ENCODE measurements at regions not wholly inside any gene's neighbourhood (a gene's known extent, or its start where the extent isn't known, plus 50 kb on each side); places are given as distances from the start of the nearest gene placed in this dataset.

DNA sequence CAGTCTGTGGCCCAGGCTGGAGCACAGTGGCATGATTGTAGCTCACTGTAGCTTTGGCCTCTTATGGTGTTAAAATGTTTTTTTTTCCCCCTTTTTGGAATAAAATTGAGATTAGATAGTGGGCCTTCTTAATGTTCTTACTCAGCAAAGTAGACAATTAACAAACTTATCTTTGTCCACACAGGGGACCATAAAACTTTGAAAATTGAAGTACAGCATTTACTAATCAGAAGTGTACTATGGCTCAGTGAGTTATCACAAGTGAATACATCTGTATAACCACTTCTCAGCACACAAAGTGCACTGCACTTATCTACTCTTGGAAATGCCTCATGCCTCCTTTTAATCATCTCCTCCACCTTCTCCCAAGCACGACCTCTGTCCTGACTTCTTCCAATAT, 218.9 kb downstream of the PRDM2 start:
- H3K36me3 Mint-ChIP-seq = no peaks in the 10 kb centered on the region
- H3K4me3 Mint-ChIP-seq = no peak overlapping the region
- TF ChIP-seq, protein P1, sequence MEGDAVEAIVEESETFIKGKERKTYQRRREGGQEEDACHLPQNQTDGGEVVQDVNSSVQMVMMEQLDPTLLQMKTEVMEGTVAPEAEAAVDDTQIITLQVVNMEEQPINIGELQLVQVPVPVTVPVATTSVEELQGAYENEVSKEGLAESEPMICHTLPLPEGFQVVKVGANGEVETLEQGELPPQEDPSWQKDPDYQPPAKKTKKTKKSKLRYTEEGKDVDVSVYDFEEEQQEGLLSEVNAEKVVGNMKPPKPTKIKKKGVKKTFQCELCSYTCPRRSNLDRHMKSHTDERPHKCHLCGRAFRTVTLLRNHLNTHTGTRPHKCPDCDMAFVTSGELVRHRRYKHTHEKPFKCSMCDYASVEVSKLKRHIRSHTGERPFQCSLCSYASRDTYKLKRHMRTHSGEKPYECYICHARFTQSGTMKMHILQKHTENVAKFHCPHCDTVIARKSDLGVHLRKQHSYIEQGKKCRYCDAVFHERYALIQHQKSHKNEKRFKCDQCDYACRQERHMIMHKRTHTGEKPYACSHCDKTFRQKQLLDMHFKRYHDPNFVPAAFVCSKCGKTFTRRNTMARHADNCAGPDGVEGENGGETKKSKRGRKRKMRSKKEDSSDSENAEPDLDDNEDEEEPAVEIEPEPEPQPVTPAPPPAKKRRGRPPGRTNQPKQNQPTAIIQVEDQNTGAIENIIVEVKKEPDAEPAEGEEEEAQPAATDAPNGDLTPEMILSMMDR (conservative IDR thresholded peaks at IDR 0.05) = no peak
- no peak overlapping the region for H3K27ac Mint-ChIP-seq
- no peak for DNase-seq (ENCODE audit: extremely low spot score, unreplicated experiment)
- H3K9me3 Mint-ChIP-seq = peaks cover 5% of the 10 kb centered on the region
- peaks cover 4% of the 10 kb centered on the region for H3K27me3 Mint-ChIP-seq
- H3K4me1 Mint-ChIP-seq (ENCODE audit: unreplicated experiment) = no peaks in the 10 kb centered on the region

DNA sequence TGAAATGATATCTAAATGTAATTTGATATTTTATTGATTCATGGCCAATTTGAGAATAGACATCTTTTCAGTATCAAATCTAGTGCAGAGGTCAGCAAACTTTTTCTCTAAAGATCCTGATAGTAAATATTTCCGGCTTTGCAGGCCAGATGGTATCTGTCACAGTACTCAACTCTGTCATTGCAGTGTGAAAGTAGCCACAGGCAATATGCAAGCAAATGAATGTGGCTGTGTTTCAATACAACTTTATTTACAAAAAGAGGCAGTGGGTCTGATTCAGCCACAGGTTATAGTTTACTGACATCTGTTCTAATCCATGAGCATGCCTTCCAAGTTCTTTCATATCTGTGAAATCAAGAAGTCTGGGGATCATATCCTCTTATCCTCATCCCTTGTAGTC, 221.2 kb downstream of the PRDM2 start:
- no peak overlapping the region for H3K4me3 Mint-ChIP-seq

DNA sequence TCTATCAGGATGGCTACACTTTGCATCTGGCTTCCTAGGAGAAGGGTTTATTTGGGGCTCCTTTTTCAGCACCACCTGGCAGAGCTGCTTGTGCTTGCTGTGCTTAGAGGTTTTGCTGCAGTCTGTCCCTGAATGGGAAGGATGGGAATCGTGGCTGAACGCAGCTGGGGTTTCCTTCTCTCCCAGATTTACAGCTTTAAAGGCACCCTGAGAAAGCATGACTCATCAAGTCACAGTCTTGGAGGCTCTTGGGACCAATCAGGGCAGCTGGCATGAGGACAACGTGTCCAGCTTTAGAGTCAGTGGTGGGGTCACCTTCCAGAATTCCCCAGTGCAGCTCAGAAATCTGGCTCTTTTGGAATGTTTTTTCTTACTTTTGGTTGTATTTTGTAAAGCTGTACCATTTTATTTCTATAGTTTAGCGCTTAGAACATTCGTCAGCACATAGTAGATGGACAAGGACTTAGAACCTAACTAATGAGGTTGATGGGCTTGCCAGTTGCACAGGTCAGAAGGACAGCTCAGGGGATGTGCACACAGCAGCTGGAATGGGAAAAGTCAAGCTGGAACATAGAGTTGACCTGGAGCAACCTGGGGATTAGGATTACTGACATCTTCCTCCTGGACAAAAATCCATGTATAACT, 222.6 kb downstream of the PRDM2 start:
- H3K36me3 Mint-ChIP-seq = no peaks in the 10 kb centered on the region
- DNase-seq (ENCODE audit: extremely low spot score, unreplicated experiment) = no peak
- no peak overlapping the region for H3K4me3 Mint-ChIP-seq
- H3K27me3 Mint-ChIP-seq = peaks cover 31% of the 10 kb centered on the region
- peaks cover 5% of the 10 kb centered on the region for H3K9me3 Mint-ChIP-seq
- TF ChIP-seq, protein P1 (conservative IDR thresholded peaks at IDR 0.05) = no peak
- H3K4me1 Mint-ChIP-seq (ENCODE audit: unreplicated experiment) = no peaks in the 10 kb centered on the region
- no peak overlapping the region for H3K27ac Mint-ChIP-seq

More for the DNA sequence above, 221.2 kb downstream of the PRDM2 start:
- DNase-seq (ENCODE audit: extremely low spot score, unreplicated experiment) = no peak
- Mint-ChIP-seq H3K9me3 (peaks cover 5% of the 10 kb centered on the region), H3K4me1 (ENCODE audit: unreplicated experiment) (no peaks in the 10 kb centered on the region), H3K36me3 (no peaks in the 10 kb centered on the region), H3K27ac (no peak overlapping the region), H3K27me3 (peaks cover 20% of the 10 kb centered on the region)
- TF ChIP-seq, protein P1 (conservative IDR thresholded peaks at IDR 0.05) = no peak

DNA sequence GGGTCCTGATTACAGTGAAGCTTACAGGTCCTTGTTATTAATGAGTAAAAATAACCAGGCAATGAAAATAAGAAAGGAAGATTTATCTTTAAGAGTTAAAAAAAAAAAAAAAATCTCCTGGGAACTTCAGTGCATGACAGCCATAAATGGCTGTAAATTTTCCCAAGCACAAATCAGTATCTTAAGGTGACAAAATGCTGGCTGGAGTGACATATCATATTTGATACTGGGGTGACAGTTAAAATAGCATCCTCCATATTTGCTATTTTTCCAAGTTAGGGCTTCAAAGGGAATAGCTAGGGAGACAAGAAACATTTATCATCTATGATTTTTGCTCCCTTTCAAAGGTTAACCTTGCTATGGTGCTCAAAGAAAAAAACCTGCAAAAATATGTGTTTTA, 226.6 kb downstream of the PRDM2 start:
- peaks cover 5% of the 10 kb centered on the region for H3K4me1 Mint-ChIP-seq (ENCODE audit: unreplicated experiment)
- no peaks in the 10 kb centered on the region for H3K9me3 Mint-ChIP-seq
- no peak for DNase-seq (ENCODE audit: extremely low spot score, unreplicated experiment)
- TF ChIP-seq, protein P1 (conservative IDR thresholded peaks at IDR 0.05) = no peak
- no peak overlapping the region for H3K27ac Mint-ChIP-seq
- peaks cover 44% of the 10 kb centered on the region for H3K27me3 Mint-ChIP-seq
- H3K36me3 Mint-ChIP-seq = no peaks in the 10 kb centered on the region
- no peak overlapping the region for H3K4me3 Mint-ChIP-seq

DNA sequence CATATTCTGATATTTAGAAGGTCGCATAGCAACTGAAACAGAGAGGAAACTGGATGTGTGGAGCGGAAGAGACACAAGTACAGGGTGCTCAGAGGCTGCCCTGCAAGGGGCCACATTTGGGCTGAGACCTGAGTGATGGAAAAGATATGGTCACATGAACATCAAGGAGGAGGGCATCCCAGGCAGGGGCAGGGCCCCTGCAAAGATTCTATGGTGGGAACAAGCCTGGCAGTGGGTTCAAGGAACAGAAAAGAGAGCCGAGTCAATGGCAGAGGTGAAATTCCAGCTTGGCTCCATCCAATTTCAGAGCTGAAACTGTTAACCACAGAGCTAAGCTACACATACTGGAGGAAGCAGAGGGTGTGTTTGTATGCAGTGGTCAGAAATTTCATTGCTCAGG, 227.7 kb downstream of the PRDM2 start:
- DNase-seq (ENCODE audit: extremely low spot score, unreplicated experiment) = no peak
- TF ChIP-seq, protein P1 (conservative IDR thresholded peaks at IDR 0.05) = no peak
- H3K27me3 Mint-ChIP-seq = peaks cover 44% of the 10 kb centered on the region
- no peak overlapping the region for H3K27ac Mint-ChIP-seq
- peaks cover 5% of the 10 kb centered on the region for H3K4me1 Mint-ChIP-seq (ENCODE audit: unreplicated experiment)
- no peaks in the 10 kb centered on the region for H3K9me3 Mint-ChIP-seq
- H3K4me3 Mint-ChIP-seq = no peak overlapping the region
- no peaks in the 10 kb centered on the region for H3K36me3 Mint-ChIP-seq

All from type B pancreatic cell (in vitro differentiated cells).